Astrocyte of the cerebellum (primary cell): ENCODE measurements at regions not wholly inside any gene's neighbourhood (a gene's known extent, or its start where the extent isn't known, plus 50 kb on each side); places are given as distances from the start of the nearest gene placed in this dataset.

Experiments
- DNase-seq: peaks from one replicate; pipeline ENCODE4 v3.0.0-alpha.2; 2011; ENCODE audit warnings: low read depth
- H3K4me3 ChIP-seq: 2 replicates; pipeline ENCODE4 v1.5.1; 2011; ENCODE audit warnings: mild to moderate bottlenecking, low read depth, low read length, moderate library complexity
- CTCF ChIP-seq: IDR thresholded peaks from 2 replicates; pipeline ENCODE4 v1.5.1; 2012; ENCODE audit warnings: low read length, low read depth, moderate library complexity, mild to moderate bottlenecking; ENCODE audit errors: missing control alignments
- in situ Hi-C: cut with HindIII; loops from 2 replicates; pipeline ENCODE4 v1.10.0; 2017; ENCODE audit warnings: low sequenced_read_pairs

DNA sequence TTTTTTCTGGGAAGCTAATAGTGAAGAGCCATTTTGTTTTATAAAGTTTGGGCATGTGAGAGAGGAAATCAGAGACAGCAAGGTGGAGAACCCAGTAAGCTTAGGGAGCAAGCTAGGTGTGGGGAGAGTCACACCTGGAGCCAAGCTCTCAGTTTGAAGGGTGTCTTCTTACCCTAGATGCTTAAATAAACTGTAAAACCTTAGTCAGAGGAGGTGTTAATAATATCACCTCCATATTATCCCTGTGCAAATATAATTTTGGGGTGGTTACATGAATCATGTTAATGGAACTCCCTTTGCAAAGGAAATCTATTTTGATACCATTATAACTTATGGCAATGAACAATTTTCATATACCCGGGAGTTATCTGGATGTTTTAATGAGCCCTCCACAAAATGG, 246.2 kb upstream of the PLET1 start:
- TF ChIP-seq CTCF: no peak
- DNase-seq: no peak
- no peak overlapping the region for H3K4me3 ChIP-seq
- in situ Hi-C loops: no loop called here

DNA sequence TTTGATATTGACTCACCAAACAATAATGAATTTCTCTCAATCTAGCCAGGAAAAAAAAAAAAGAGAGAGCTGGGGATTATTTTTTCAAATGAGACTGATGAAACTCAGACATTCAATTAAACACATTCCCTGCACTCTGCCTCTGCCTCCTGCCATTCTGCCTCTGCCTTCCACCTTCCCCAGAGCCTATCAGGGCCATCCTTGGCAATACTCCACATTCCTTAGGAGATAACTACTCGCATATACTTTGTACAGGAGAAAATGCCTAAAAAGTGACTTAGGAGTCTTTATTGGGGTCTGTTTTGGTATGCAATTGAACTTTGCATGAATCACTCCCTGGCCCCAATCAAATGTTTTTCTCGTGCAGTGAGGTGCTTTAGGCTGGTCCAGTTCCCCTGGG, 246.6 kb upstream of the PLET1 start:
- TF ChIP-seq CTCF: no peak
- no peak for DNase-seq
- no peak overlapping the region for H3K4me3 ChIP-seq
- in situ Hi-C loops: no loop called here

DNA sequence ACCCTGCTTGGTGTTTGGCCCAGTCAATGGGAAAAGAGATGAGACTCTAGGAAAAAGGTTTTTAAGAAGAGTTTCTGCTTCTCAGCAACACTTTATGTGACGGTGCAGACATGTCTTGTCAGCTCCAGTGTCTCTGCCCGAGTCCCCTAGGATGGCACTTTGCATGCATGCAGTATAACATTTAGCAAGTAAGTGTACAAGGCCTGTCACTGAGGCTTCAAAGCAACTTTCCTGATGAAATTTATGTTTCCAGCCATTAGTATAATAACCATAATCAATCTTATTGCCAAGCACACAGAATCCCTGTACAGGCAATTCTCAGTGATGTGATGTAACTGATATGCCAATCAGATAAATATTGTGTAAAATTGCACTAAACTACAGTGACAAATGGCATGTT, 248.1 kb upstream of the PLET1 start:
- in situ Hi-C loops: no loop called here
- no peak for TF ChIP-seq CTCF
- DNase-seq: no peak
- no peak overlapping the region for H3K4me3 ChIP-seq

GRCh38 chr11:112509300-112509699, 248.6 kb upstream of the PLET1 start:
- in situ Hi-C loops: no loop called here
- DNase-seq: no peak
- H3K4me3 ChIP-seq: no peak overlapping the region
- no peak for TF ChIP-seq CTCF

- no peak overlapping the region for H3K4me3 ChIP-seq
- no peak for TF ChIP-seq CTCF
- in situ Hi-C loops: no loop called here
- DNase-seq: no peak
Measured at GRCh38 chr11:112511271-112511670, 250.6 kb upstream of the PLET1 start.

GRCh38 chr11:112511911-112512310, 251.3 kb upstream of the PLET1 start:
- in situ Hi-C loops: no loop called here
- no peak for TF ChIP-seq CTCF
- H3K4me3 ChIP-seq: no peak overlapping the region
- DNase-seq: no peak

GRCh38 chr11:112513417-112513816, 252.8 kb upstream of the PLET1 start:
- no peak for TF ChIP-seq CTCF
- no peak overlapping the region for H3K4me3 ChIP-seq
- DNase-seq: no peak
- in situ Hi-C loops: no loop called here
